AG08396 (cell line): ENCODE measurements at regions not wholly inside any gene's neighbourhood (a gene's known extent, or its start where the extent isn't known, plus 50 kb on each side); places are given as distances from the start of the nearest gene placed in this dataset.
"Not testable (repeated sequence)": the region's sequence is repeated elsewhere in the genome, so short reads cannot be mapped to it uniquely, and the experiment has no call there.

ENCODE experiments used
- DNase-seq: peaks from one replicate; pipeline ENCODE4 v3.0.0; 2012; ENCODE audit warnings: low spot score, mixed read lengths

DNA sequence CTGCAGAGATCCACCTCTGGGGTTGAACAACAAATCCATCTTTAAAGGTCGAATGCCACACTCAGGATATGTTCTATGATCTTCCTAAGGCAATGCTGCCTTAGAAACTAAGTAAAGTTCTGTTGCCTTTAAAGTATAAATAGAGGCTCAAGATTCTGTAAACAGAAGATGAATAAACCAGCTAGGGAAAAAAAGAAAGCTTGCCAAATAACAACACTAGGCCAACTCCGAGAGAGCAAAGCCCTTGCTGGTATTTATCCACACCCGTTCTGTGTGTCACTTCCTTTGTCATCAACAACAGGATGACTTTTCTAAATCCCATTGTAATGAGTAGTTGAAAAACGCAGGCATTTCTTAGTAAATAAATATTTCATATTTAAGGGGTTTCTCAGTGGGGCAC lies 330.0 kb upstream of the GLI3 start:
- DNase-seq, result no peak

DNA sequence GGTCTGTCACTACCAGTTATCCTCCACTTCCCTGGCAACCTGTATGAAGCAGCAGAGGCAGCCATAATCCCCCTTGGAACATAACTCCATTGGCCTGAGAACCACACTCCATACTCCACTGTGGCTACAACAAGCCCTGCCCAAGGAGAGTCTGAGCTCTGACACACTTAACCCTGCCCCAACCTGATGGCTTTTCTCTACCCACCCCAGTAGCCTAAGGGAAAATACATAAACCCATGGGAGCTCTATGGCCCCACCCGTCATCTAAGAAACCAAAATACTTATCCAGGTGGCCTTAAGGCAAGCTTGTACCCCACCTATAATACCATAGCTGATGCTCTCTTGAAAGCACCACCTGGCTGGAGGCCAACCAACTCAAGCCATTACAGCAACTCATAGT lies 324.8 kb upstream of the GLI3 start:
- DNase-seq, result no peak

- DNase-seq, result no peak
These were observed 323.9 kb upstream of the GLI3 start for GRCh38 chr7:42560866-42561265.

DNA sequence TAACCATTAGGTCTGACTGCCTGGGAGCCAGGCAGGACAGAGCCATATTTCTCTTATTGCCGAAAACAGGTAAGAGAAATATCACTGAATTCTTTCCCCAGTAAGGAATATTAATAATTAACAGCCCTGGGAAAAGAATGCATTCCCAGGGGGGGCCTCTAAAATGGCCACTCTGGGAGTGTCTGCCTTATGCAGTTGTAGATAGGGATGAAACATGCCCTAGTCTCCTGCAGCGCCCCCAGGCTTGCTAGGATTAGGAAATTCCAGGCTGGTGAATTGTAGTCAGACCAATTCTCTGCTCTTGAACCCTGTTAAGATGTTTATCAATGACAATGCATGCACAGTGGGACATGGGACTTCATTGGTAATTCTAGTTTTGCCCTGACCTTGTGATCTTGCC lies 317.9 kb upstream of the GLI3 start:
- not testable (repeated sequence) for DNase-seq

- no peak for DNase-seq
These were observed 315.2 kb upstream of the GLI3 start for GRCh38 chr7:42552227-42552626.

- no peak for DNase-seq
These were observed 313.9 kb upstream of the GLI3 start for GRCh38 chr7:42550706-42551470.

DNA sequence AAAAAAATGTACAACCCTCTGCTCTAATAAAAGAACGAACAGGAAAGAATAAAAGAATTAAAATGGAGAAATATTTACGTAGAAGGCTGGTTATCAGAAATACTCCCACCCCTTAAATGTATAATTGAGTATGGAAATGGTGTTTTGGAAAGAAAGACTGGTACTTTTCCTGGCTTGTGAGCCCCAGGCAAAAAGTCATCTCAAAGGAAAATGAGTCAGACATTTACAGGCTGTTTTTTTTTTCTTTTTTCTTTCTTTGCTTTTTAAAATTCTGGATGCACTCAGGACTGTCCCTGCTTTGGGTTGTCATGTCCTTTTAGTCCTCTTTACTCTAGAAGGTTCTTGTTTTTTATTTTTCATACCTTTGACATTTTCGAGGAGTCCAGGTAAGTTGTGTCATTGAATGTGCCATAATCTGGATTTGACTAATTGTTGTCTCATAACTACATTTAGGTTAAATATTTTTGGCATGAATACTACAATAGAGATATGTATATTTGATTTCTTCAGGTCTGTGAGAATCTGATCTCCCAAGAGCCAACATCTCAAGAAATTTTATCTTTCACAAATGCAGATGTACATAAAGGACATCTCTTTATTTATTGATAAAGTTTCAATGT lies 313.0 kb upstream of the GLI3 start:
- DNase-seq, result no peak

DNA sequence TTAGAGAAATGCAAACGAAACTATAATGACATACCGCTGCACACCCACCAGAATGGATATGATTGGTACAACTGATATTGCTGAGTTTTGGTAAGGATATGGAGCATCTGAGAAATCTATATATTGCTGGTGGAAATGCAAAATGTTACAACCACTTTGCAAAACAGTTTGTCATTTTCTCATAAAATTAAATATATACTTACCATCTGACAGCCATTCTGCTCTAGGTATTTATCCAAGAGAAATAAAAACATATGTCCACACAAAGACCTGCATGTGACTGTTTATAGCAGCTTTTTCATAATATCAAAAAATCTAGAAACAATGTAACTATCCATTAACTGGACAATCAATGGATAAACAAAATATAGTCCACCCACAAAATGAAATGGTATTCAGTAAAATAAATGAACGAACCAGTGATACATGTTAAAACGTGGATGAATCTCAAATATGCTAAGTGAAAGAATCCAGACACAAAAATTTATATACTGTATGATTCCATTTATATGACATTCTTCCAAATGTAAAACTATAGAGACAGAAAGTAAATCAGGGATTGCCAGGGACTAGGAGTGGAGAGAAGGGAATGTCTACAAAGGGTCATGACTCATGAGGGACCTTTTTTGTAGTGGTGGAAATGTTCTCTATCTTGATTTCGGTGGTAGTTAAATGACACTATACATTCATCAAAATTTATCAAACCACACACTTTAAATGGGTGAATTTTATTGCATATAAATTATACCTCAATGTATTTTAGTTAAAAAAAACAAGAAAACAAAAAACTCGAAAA lies 312.0 kb upstream of the GLI3 start:
- no peak for DNase-seq

DNA sequence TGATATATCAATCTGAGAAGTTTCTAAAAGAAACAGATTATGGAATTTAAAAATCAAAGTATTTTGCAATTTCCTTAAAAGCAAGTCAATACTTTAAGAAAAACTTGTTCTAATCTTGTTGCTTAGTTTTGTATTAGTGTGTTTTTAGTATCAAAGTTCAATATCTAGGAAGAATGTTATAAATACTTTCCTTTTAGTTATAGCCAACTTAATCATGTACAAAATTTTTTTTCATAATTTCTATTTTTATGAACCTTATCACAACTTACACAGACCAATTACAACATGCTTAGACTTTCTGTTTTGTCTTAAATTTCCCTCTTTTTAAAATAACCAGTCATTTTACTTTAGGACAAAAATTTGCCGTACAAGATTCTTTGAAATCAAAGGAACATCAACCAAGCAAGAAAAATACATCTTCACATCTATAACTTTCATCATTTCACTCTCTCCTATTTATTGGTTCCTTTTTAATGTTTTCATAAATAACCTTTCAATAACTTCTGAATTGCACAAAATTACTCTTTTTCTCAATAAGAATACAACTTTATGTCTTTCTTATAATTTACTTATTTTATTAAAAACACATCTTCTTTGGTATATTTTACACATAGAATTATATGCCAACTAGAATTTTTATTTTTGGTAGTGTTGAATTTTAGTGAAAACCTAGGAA lies 308.2 kb upstream of the GLI3 start:
- no peak for DNase-seq

DNA sequence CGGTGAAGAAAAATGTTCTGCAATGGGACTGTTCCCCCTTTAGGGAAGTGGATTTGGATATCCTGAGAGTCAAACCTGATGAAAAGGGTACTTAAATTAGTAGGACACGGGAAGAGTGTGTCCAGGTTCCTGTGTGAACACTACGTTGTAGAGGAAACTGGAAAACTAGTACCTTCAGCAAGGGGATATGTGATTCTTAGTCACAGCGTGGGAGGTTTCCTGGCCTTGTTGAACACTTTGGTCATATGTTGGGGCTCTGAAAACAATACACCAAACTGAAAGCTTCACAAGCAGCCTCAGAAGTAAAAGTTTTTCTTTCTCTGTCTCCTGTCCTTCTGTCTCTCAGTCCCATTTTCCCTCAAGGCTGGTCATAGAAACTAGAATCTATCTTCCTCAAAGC lies 306.9 kb upstream of the GLI3 start:
- no peak for DNase-seq

GRCh38 chr7:42542446-42542845 lies 305.4 kb upstream of the GLI3 start:
- not testable (repeated sequence) for DNase-seq

DNA sequence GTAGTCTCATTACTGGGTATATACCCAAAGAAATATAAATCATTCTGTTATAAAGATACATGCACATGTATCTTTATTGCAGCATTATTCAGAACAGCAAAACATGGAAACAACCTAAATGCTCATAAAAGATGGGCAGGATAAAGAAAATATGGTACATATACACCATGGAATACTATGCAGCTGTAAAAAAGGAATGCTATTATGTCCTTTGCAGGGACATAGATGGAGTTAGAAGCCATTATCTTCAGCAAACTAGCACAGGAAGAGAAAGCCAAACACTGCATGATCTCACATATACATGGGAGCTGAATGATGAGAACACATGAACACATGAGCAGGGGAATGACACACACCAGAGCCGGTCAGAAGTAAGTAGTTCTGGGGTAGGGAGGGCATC lies 297.4 kb upstream of the GLI3 start:
- DNase-seq, result no peak

- no peak for DNase-seq
These were observed 290.0 kb upstream of the GLI3 start for GRCh38 chr7:42527004-42527403.

GRCh38 chr7:42522227-42522991 lies 285.4 kb upstream of the GLI3 start:
- DNase-seq, result no peak

DNA sequence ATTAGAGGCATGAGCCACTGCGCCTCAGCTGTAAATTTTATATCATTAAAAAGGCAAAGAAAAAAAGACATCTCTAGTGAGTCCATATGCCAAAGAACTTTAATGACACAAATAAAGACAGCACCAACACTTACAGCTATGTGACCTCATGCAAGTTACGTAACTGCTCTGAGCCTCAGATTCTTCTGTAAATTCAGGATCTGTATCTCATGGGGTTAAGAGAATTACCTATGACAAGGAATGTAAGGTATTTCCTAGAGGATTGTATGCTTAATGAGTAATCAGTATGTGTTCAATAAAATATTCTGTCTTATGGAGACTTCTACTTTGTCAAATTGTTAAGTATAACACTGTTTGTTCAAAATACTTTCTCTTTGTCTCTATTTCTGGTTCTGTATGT lies 274.0 kb upstream of the GLI3 start:
- no peak for DNase-seq

- no peak for DNase-seq
These were observed 269.1 kb upstream of the GLI3 start for GRCh38 chr7:42506097-42506496.

- DNase-seq, result no peak
These were observed 265.0 kb upstream of the GLI3 start for GRCh38 chr7:42502022-42502421.

GRCh38 chr7:42495256-42495655 lies 258.2 kb upstream of the GLI3 start:
- DNase-seq, result no peak

GRCh38 chr7:42494736-42495135 lies 257.7 kb upstream of the GLI3 start:
- DNase-seq, result no peak

DNA sequence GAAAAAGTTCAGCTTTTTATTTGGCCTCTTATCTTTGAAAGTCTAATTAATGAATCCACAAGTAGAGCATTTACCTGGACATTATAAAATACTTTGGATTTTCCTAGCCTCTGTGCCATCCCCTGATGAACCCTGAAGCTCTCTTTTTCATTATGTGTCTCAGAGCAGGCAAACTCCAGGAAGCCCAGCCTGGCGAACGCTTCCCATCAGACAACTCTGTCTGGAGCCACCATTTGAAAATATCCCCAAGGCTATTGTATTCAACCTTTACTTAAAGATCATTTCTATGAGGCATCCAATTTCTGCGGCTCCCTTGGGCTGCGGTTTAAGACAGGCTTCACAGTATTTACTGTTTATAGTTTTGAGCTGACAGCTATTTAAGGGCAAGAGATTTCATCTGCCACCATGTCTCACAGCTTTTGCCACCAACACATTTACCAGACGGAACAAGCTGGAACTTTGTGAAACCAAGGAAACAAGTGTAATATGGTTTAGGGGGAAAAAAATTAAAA lies 257.2 kb upstream of the GLI3 start:
- DNase-seq, result no peak

DNA sequence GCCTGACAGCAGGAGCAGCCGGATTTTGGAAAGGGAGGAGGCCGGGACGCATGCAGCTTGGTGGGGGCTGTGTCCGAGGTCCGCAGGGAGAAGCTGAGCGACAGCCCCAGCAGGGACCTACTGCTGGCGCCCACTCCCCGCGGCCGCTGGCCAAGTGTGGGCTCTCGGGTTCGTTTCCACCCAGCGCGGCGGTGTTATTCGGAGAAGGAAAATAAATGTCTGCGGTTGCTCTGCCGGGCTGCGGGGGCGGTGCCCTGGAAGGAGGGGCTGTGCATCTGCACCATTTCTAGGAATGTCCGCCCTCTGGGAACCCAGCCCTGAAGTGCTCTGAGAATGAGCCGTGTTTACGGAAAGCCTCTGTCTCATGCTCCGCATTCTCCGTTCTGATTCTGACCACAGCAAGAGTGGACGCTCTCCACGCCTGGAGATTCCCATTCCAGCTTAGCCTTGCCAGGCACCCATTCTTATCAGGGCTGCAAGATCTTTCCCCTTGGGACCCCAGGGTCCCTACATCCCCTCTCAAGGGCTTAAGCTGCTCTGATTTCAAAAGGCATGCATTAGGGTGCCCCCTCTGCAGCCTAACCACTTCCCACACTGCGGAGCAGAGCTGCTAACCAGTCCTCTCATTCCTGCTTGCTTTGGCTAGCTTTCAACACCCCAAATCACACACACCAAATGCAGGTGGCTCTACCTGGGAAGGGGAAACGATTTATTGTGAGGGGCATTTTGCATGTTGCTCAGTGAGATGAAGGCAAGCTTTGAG lies 256.6 kb upstream of the GLI3 start:
- peak; percentile 87 for DNase-seq
